Glutamatergic neuron (in vitro differentiated cells): ENCODE measurements at regions not wholly inside any gene's neighbourhood (a gene's known extent, or its start where the extent isn't known, plus 50 kb on each side); places are given as distances from the start of the nearest gene placed in this dataset.

Source experiments
- DNase-seq: peaks from one replicate; pipeline ENCODE4 v3.0.0; 2022
- H3K27ac Mint-ChIP-seq: one replicate; pipeline ENCODE4 v1.8.0; 2020; ENCODE audit warnings: mild to moderate bottlenecking, mixed read lengths, inconsistent platforms; ENCODE audit not compliant: unreplicated experiment
- H3K27me3 Mint-ChIP-seq: one replicate; pipeline ENCODE4 v1.8.0; 2020; ENCODE audit warnings: mild to moderate bottlenecking, moderate library complexity, mixed read lengths, inconsistent platforms; ENCODE audit not compliant: unreplicated experiment
- H3K36me3 Mint-ChIP-seq: one replicate; pipeline ENCODE4 v1.8.0; 2020; ENCODE audit warnings: mild to moderate bottlenecking, mixed read lengths, inconsistent platforms; ENCODE audit not compliant: unreplicated experiment
- H3K4me1 Mint-ChIP-seq: one replicate; pipeline ENCODE4 v1.8.0; 2020; ENCODE audit warnings: mild to moderate bottlenecking, low read depth, mixed read lengths, inconsistent platforms; ENCODE audit not compliant: unreplicated experiment
- H3K4me3 Mint-ChIP-seq: one replicate; pipeline ENCODE4 v1.8.0; 2020; ENCODE audit warnings: mild to moderate bottlenecking, mixed read lengths, inconsistent platforms; ENCODE audit not compliant: unreplicated experiment
- H3K9me3 Mint-ChIP-seq: one replicate; pipeline ENCODE4 v1.8.0; 2020; ENCODE audit warnings: mild to moderate bottlenecking, moderate library complexity, mixed read lengths, inconsistent platforms; ENCODE audit not compliant: unreplicated experiment
- CTCF ChIP-seq: fragments of 200-600 bp; sonication (generic); IDR thresholded peaks from one replicate; pipeline ENCODE4 v1.5.0; 2021; ENCODE audit not compliant: partially characterized antibody, unreplicated experiment

GRCh38 chr10:76784076-76784475 lies 853.5 kb downstream of the KCNMA1 start:
- Mint-ChIP-seq H3K9me3 (no peaks in the 10 kb centered on the region), H3K4me3 (no peak overlapping the region), H3K36me3 (no peaks in the 10 kb centered on the region), H3K4me1 (peaks cover 2% of the 10 kb centered on the region), H3K27me3 (no peaks in the 10 kb centered on the region), H3K27ac (no peak overlapping the region)
- DNase-seq = no peak
- no peak for TF ChIP-seq CTCF

- H3K9me3 Mint-ChIP-seq = no peaks in the 10 kb centered on the region
- DNase-seq = no peak
- no peak overlapping the region for H3K4me3 Mint-ChIP-seq
- no peaks in the 10 kb centered on the region for H3K36me3 Mint-ChIP-seq
- H3K27ac Mint-ChIP-seq = no peak overlapping the region
- peaks cover 2% of the 10 kb centered on the region for H3K4me1 Mint-ChIP-seq
- H3K27me3 Mint-ChIP-seq = no peaks in the 10 kb centered on the region
- no peak for TF ChIP-seq CTCF
These were observed 857.8 kb downstream of the KCNMA1 start for GRCh38 chr10:76779796-76780301.

GRCh38 chr10:76778914-76779795 lies 858.5 kb downstream of the KCNMA1 start:
- H3K27ac Mint-ChIP-seq = no peak overlapping the region
- TF ChIP-seq CTCF = no peak
- no peak overlapping the region for H3K4me3 Mint-ChIP-seq
- DNase-seq = no peak
- H3K9me3 Mint-ChIP-seq = no peaks in the 10 kb centered on the region
- H3K27me3 Mint-ChIP-seq = no peaks in the 10 kb centered on the region
- no peaks in the 10 kb centered on the region for H3K36me3 Mint-ChIP-seq
- peaks cover 2% of the 10 kb centered on the region for H3K4me1 Mint-ChIP-seq

GRCh38 chr10:76774987-76775603 lies 862.5 kb downstream of the KCNMA1 start:
- Mint-ChIP-seq H3K27me3 (no peaks in the 10 kb centered on the region), H3K4me1 (peaks cover 2% of the 10 kb centered on the region), H3K27ac (no peak overlapping the region), H3K4me3 (no peak overlapping the region), H3K9me3 (peaks cover 2% of the 10 kb centered on the region), H3K36me3 (no peaks in the 10 kb centered on the region)
- no peak for TF ChIP-seq CTCF
- no peak for DNase-seq

- no peak for TF ChIP-seq CTCF
- H3K9me3 Mint-ChIP-seq = peaks cover 2% of the 10 kb centered on the region
- no peak overlapping the region for H3K4me3 Mint-ChIP-seq
- H3K36me3 Mint-ChIP-seq = no peaks in the 10 kb centered on the region
- no peaks in the 10 kb centered on the region for H3K4me1 Mint-ChIP-seq
- peaks cover 2% of the 10 kb centered on the region for H3K27me3 Mint-ChIP-seq
- DNase-seq = no peak
- no peak overlapping the region for H3K27ac Mint-ChIP-seq
These were observed 868.0 kb downstream of the KCNMA1 start for GRCh38 chr10:76769582-76769981.
